ENCODE measurements at regions not wholly inside any gene's neighbourhood (a gene's known extent, or its start where the extent isn't known, plus 50 kb on each side); places are given as distances from the start of the nearest gene placed in this dataset.

- no peak for TF ChIP-seq CTCF (IDR thresholded peaks at IDR 0.05)
- TF ChIP-seq POLR2A (IDR thresholded peaks at IDR 0.05) = no peak
These were observed 248.9 kb downstream of the SLC7A11 start for GRCh38 chr4:137993232-137993631.

Measured in body of pancreas (tissue), 4 donors.